ENCODE measurements at regions not wholly inside any gene's neighbourhood (a gene's known extent, or its start where the extent isn't known, plus 50 kb on each side); places are given as distances from the start of the nearest gene placed in this dataset.

DNA sequence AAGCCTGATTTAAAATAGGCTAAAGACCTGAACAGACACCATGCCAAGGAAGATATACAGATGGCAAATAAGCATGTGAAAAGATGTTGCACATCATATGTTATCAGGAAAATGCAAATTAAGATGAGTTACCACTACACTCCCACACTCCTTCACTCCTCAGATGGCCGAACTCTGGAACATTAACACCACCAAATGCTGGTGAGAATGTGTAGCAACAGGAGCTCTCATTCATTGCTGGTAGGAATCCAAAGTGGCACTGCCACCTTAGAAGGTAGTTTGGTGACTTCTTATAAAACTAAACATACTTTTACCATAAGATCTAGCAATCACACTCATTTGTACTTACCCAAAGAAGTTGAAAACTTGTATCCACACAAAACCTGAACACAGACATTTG lies 2047.3 kb downstream of the LRRC4C start:
- DNase-seq (no peak), ATAC-seq (no peak)
- no peak overlapping the region for H3K4me3 ChIP-seq
- H3K27me3 ChIP-seq (ENCODE audit: insufficient read depth in 3 of 3, low read length in 2 of 3): no peaks in the 10 kb centered on the region
- TF ChIP-seq, protein P1, sequence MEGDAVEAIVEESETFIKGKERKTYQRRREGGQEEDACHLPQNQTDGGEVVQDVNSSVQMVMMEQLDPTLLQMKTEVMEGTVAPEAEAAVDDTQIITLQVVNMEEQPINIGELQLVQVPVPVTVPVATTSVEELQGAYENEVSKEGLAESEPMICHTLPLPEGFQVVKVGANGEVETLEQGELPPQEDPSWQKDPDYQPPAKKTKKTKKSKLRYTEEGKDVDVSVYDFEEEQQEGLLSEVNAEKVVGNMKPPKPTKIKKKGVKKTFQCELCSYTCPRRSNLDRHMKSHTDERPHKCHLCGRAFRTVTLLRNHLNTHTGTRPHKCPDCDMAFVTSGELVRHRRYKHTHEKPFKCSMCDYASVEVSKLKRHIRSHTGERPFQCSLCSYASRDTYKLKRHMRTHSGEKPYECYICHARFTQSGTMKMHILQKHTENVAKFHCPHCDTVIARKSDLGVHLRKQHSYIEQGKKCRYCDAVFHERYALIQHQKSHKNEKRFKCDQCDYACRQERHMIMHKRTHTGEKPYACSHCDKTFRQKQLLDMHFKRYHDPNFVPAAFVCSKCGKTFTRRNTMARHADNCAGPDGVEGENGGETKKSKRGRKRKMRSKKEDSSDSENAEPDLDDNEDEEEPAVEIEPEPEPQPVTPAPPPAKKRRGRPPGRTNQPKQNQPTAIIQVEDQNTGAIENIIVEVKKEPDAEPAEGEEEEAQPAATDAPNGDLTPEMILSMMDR (IDR thresholded peaks at IDR 0.05): no peak
- peaks cover 9% of the 10 kb centered on the region for H3K9me3 ChIP-seq
- H3K4me1 ChIP-seq: no peaks in the 10 kb centered on the region
- no peaks in the 10 kb centered on the region for H3K36me3 ChIP-seq (ENCODE audit: insufficient read depth in 1 of 2, low read depth in 1 of 2)
- intact Hi-C loops (cut with DNase I): no loop called here
- WGBS, 3 donors: 53 to 80% (median 70%) methylated on average over 1 of the region's 1 CpG
- no peak overlapping the region for H3K27ac ChIP-seq

DNA sequence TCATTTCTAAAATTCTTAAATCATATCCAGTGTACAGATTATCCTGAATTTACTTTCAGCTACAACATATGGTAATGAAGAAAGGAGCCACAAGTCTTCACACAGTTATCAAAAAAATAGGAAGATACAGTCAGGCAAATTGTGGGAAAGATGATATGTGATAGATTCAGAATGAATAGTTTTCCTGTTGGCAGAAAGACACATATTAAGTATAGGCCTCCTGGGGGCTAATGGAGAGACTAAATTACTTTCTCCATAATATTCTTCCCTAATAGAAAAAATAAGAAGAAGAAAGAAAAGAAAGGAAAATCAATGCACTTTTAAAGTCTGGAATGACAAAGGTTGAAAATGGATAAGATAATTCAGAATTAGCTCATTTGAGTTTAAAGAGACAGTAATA lies 2073.5 kb downstream of the LRRC4C start:
- Histone ChIP-seq H3K36me3 (ENCODE audit: insufficient read depth in 1 of 2, low read depth in 1 of 2) (no peaks in the 10 kb centered on the region), H3K4me3 (no peak overlapping the region), H3K9me3 (no peaks in the 10 kb centered on the region), H3K4me1 (no peaks in the 10 kb centered on the region), H3K27ac (no peak overlapping the region), H3K27me3 (ENCODE audit: insufficient read depth in 3 of 3, low read length in 2 of 3) (no peaks in the 10 kb centered on the region)
- no peak for ATAC-seq
- TF ChIP-seq, protein P1 (IDR thresholded peaks at IDR 0.05): no peak
- no peak for DNase-seq
- intact Hi-C loops (cut with DNase I): no loop called here

DNA sequence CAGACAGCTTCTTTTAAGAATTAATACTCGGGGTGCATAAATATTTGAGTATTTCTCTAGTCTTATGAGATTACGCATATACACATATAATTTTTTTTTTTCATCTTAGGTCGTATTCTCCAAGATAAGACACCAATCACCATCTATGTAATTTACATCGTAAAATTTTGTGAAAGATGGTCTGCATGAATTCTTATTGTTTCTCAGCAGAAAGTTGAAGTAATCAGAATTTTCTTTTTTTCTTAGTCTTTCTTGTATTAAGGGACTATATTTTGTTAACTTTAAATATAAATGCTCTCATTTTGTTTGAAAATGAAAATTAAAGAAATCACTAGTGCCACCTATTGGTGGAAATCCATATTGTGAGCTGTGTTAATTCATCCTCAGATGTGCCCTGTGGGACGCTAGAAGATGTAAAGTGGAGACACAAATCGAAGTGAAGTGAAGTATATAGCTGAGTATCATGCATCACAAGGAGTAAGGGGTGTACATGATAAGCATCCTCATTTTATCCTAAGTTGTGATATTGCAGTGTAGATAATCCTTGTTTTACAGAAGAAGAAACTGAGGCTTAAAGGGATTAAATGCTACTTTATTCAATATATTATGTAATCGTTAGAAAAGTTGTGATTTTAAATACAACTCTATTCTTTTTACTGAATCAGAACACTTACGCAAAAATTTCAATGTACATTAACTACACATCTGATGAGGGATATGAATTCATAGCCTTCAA lies 2084.3 kb downstream of the LRRC4C start:
- 59 to 67% (median 61%) methylated on average over 8 of the region's 8 CpGs for WGBS, 3 donors
- Histone ChIP-seq H3K27ac (no peak overlapping the region), H3K4me3 (no peak overlapping the region), H3K27me3 (ENCODE audit: insufficient read depth in 3 of 3, low read length in 2 of 3) (no peaks in the 10 kb centered on the region), H3K4me1 (no peaks in the 10 kb centered on the region), H3K36me3 (ENCODE audit: insufficient read depth in 1 of 2, low read depth in 1 of 2) (no peaks in the 10 kb centered on the region), H3K9me3 (peaks cover 3% of the 10 kb centered on the region)
- TF ChIP-seq, protein P1 (IDR thresholded peaks at IDR 0.05): peak; percentile 26
- intact Hi-C loops (cut with DNase I): no loop called here
- DNase-seq (no peak), ATAC-seq (no peak)

DNA sequence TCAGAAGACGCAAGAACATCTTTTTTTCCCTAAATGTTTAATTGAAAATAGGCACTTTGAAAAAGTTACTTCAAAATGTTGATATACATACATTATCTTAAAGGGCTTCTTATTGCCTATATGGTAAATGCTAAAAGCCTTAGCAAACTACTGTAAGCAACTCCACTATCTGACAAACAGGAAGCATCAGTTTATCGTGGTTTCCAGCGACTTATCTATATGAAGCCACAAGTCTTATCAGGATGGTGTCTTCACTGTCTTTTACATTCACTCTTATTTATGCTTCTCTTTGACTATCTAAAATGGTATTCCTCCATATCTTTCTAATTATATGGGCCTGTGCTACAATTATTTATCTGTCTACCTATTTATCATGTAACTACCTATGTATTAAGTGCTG lies 2091.9 kb downstream of the LRRC4C start:
- DNase-seq (no peak), ATAC-seq (no peak)
- 92 to 94% (median 93%) methylated on average over 3 of the region's 3 CpGs for WGBS, 3 donors
- intact Hi-C loops (cut with DNase I): no loop called here
- Histone ChIP-seq H3K4me1 (no peaks in the 10 kb centered on the region), H3K4me3 (no peak overlapping the region), H3K36me3 (ENCODE audit: insufficient read depth in 1 of 2, low read depth in 1 of 2) (no peaks in the 10 kb centered on the region), H3K27ac (no peak overlapping the region), H3K9me3 (peaks cover 3% of the 10 kb centered on the region), H3K27me3 (ENCODE audit: insufficient read depth in 3 of 3, low read length in 2 of 3) (no peaks in the 10 kb centered on the region)
- TF ChIP-seq, protein P1 (IDR thresholded peaks at IDR 0.05): no peak

Measured in psoas muscle (tissue), 7 donors.